ENCODE measurements at regions not wholly inside any gene's neighbourhood (a gene's known extent, or its start where the extent isn't known, plus 50 kb on each side); places are given as distances from the start of the nearest gene placed in this dataset.

- TF ChIP-seq CTCF (IDR thresholded peaks at IDR 0.05) (no peak), POLR2A (IDR thresholded peaks at IDR 0.05) (no peak)
Observed at GRCh38 chr3:177772908-177773557, 575.8 kb upstream of the TBL1XR1 start.

All from adrenal gland (tissue), 5 donors.